SK-N-MC (cell line): ENCODE measurements at regions not wholly inside any gene's neighbourhood (a gene's known extent, or its start where the extent isn't known, plus 50 kb on each side); places are given as distances from the start of the nearest gene placed in this dataset.

Experiments
- EZH2 ChIP-seq: fragments of 200-600 bp; sonication (generic); IDR thresholded peaks from one replicate; pipeline ENCODE4 v1.6.1; 2017; ENCODE audit warnings: antibody characterized with exemption
- FOXP2 ChIP-seq: optimal IDR thresholded peaks from 2 replicates; pipeline ENCODE3; 2011; ENCODE audit warnings: mild to moderate bottlenecking, moderate library complexity; ENCODE audit not compliant: insufficient read depth; ENCODE audit errors: extremely low read length, control extremely low read depth
- POLR2AphosphoS5 ChIP-seq: IDR thresholded peaks from 2 replicates; pipeline ENCODE4 v1.6.1; 2012; ENCODE audit warnings: mild to moderate bottlenecking, low read depth, low read length, borderline replicate concordance

- TF ChIP-seq EZH2 (no peak), POLR2AphosphoS5 (no peak), FOXP2 (no peak)
Observed at GRCh38 chr3:24588629-24589512, 94.2 kb upstream of the THRB start.
